HEK293T (cell line): ENCODE measurements at regions not wholly inside any gene's neighbourhood (a gene's known extent, or its start where the extent isn't known, plus 50 kb on each side); places are given as distances from the start of the nearest gene placed in this dataset.

ENCODE experiments used
- CTCF ChIA-PET: fragments of 350-600 bp; formaldehyde crosslinking; extraction: SDS; loops from one replicate; lab custom pipeline; 2021; ENCODE audit warnings: antibody characterized with exemption, inconsistent platforms; lab: Yijun Ruan, JAX
- POLR2A ChIA-PET: fragments of 350-600 bp; formaldehyde crosslinking; extraction: SDS; loops from one replicate; lab custom pipeline; 2020; ENCODE audit warnings: antibody characterized with exemption, inconsistent platforms; lab: Yijun Ruan, JAX
- DNase-seq: peaks from one replicate; pipeline ENCODE4 v3.0.0; 2012; ENCODE audit warnings: mixed read lengths; ENCODE audit errors: extremely low spot score
- ARNT ChIP-seq: fragments of 450-650 bp; IDR thresholded peaks from 2 replicates; pipeline ENCODE4 v1.6.1; 2017; ENCODE audit warnings: mild to moderate bottlenecking
- BHLHE40 ChIP-seq: fragments of 450-650 bp; IDR thresholded peaks from 2 replicates; pipeline ENCODE4 v1.6.1; 2016; ENCODE audit warnings: mild to moderate bottlenecking, moderate library complexity, borderline replicate concordance
- CTBP1 ChIP-seq: fragments of 450-650 bp; IDR thresholded peaks from 2 replicates; pipeline ENCODE4 v1.6.1; 2016; ENCODE audit warnings: borderline replicate concordance
- ELF4 ChIP-seq: fragments of 450-650 bp; IDR thresholded peaks from 2 replicates; pipeline ENCODE4 v1.6.1; 2017; ENCODE audit warnings: antibody characterized with exemption
- FOXA1 ChIP-seq: fragments of 450-650 bp; IDR thresholded peaks from 2 replicates; pipeline ENCODE4 v1.6.1; 2016; ENCODE audit warnings: mild to moderate bottlenecking
- FOXK2 ChIP-seq: fragments of 450-650 bp; IDR thresholded peaks from 2 replicates; pipeline ENCODE4 v1.6.1; 2016; ENCODE audit warnings: mild to moderate bottlenecking
- FOXM1 ChIP-seq: fragments of 450-650 bp; IDR thresholded peaks from 2 replicates; pipeline ENCODE4 v1.6.1; 2017; ENCODE audit warnings: mild to moderate bottlenecking, borderline replicate concordance
- HDGF ChIP-seq: fragments of 450-650 bp; IDR thresholded peaks from 2 replicates; pipeline ENCODE4 v1.6.1; 2017; ENCODE audit warnings: antibody characterized with exemption, borderline replicate concordance
- L3MBTL2 ChIP-seq: fragments of 450-650 bp; conservative IDR thresholded peaks from 2 replicates; pipeline ENCODE4 v1.6.1; 2016; ENCODE audit warnings: mild to moderate bottlenecking
- LEF1 ChIP-seq: fragments of 450-650 bp; IDR thresholded peaks from 2 replicates; pipeline ENCODE4 v1.6.1; 2017; ENCODE audit warnings: mild to moderate bottlenecking, borderline replicate concordance
- NFRKB ChIP-seq: fragments of 450-650 bp; IDR thresholded peaks from 2 replicates; pipeline ENCODE4 v1.6.1; 2016; ENCODE audit warnings: mild to moderate bottlenecking, moderate library complexity
- PKNOX1 ChIP-seq: fragments of 450-650 bp; IDR thresholded peaks from 2 replicates; pipeline ENCODE4 v1.6.1; 2016
- SP1 ChIP-seq: fragments of 450-650 bp; IDR thresholded peaks from 2 replicates; pipeline ENCODE4 v1.6.1; 2017
- SUZ12 ChIP-seq: fragments of 450-650 bp; IDR thresholded peaks from 2 replicates; pipeline ENCODE4 v1.6.1; 2016; ENCODE audit warnings: mild to moderate bottlenecking
- TARDBP ChIP-seq: fragments of 450-650 bp; IDR thresholded peaks from 2 replicates; pipeline ENCODE4 v1.6.1; 2016
- ZNF384 ChIP-seq: fragments of 450-650 bp; IDR thresholded peaks from 2 replicates; pipeline ENCODE4 v1.6.1; 2016

GRCh38 chr1:8166406-8166805, 140.3 kb upstream of the ERRFI1 start:
- CTCF ChIA-PET = interaction anchor here (0.7 to 1.1 kb wide), 2 partner anchors 12 to 947 kb away, joined by 3 read pairs; no protein-coding TSS in a partner anchor
- TF ChIP-seq ARNT (no peak), LEF1 (no peak), HDGF (no peak), TARDBP (no peak), CTBP1 (no peak), ZNF384 (no peak), NFRKB (no peak), SP1 (no peak), BHLHE40 (no peak), PKNOX1 (no peak), FOXK2 (no peak), SUZ12 (no peak), FOXA1 (no peak), ELF4 (no peak), L3MBTL2 (no peak), FOXM1 (no peak)
- no peak for DNase-seq
- POLR2A ChIA-PET = no interaction called here

GRCh38 chr1:8165595-8166360, 139.7 kb upstream of the ERRFI1 start:
- no peak for DNase-seq
- ChIA-PET POLR2A (no interaction called here), CTCF (interaction anchor here (0.6 to 1.1 kb wide), 6 partner anchors 9 to 1953 kb away, joined by 3 to 5 read pairs (median 3); no protein-coding TSS in a partner anchor)
- TF ChIP-seq ELF4 = no peak
- TF ChIP-seq SP1 = no peak
- no peak for TF ChIP-seq TARDBP
- TF ChIP-seq ARNT = no peak
- no peak for TF ChIP-seq PKNOX1
- TF ChIP-seq FOXM1 = no peak
- no peak for TF ChIP-seq L3MBTL2
- no peak for TF ChIP-seq SUZ12
- TF ChIP-seq NFRKB = no peak

GRCh38 chr1:8164670-8165069, 138.6 kb upstream of the ERRFI1 start:
- no peak for DNase-seq
- TF ChIP-seq NFRKB = no peak
- no peak for TF ChIP-seq PKNOX1
- no peak for TF ChIP-seq CTBP1
- TF ChIP-seq LEF1 = no peak
- no peak for TF ChIP-seq FOXM1
- POLR2A ChIA-PET = no interaction called here
- CTCF ChIA-PET = interaction anchor here (0.6 kb wide), 2 partner anchors 142 to 274 kb away, joined by 3 to 4 read pairs; no protein-coding TSS in a partner anchor

GRCh38 chr1:8163039-8163438, 136.9 kb upstream of the ERRFI1 start:
- TF ChIP-seq TARDBP (no peak), FOXA1 (no peak), ARNT (no peak), SUZ12 (no peak), ELF4 (no peak), CTBP1 (no peak), ZNF384 (no peak), HDGF (no peak), SP1 (no peak), FOXM1 (no peak), FOXK2 (no peak), NFRKB (no peak), PKNOX1 (no peak), LEF1 (no peak)
- ChIA-PET POLR2A (no interaction called here), CTCF (no interaction called here)
- DNase-seq = no peak

GRCh38 chr1:8162168-8162567, 136.1 kb upstream of the ERRFI1 start:
- no peak for DNase-seq

More at GRCh38 chr1:8162168-8162567, 136.1 kb upstream of the ERRFI1 start:
- CTCF ChIA-PET = no interaction called here
- POLR2A ChIA-PET = no interaction called here
- TF ChIP-seq ELF4 (no peak), LEF1 (no peak), L3MBTL2 (no peak), FOXA1 (no peak), FOXK2 (no peak), HDGF (no peak), CTBP1 (no peak), FOXM1 (no peak), ZNF384 (no peak), TARDBP (no peak), NFRKB (no peak), PKNOX1 (no peak), SP1 (no peak), SUZ12 (no peak), ARNT (no peak), BHLHE40 (no peak)
